IMR-90 (cell line): ENCODE measurements at regions not wholly inside any gene's neighbourhood (a gene's known extent, or its start where the extent isn't known, plus 50 kb on each side); places are given as distances from the start of the nearest gene placed in this dataset.

Source experiments
- ATAC-seq: fragments of 200-7000 bp; cut with Tn5 transposase; 2 replicates; pipeline ENCODE4 v1.9.1; 2020; ENCODE audit warnings: low read depth, mild to moderate bottlenecking, moderate library complexity
- BruUV-seq: library from RNA; stranded (reverse); fragments of 400-500 nt; replicated peaks from 2 replicates; lab custom pipeline; 2021; lab: Mats Ljungman, UMichigan
- CTCF ChIA-PET: fragments of 300-600 bp; formaldehyde crosslinking; extraction: SDS; loops from one replicate; lab custom pipeline; 2021; ENCODE audit warnings: antibody characterized with exemption; lab: Yijun Ruan, JAX
- POLR2A ChIA-PET: fragments of 300-600 bp; sonication (Branson Sonifier 250); formaldehyde crosslinking; loops from one replicate; lab custom pipeline; 2022; ENCODE audit warnings: antibody characterized with exemption; ENCODE audit not compliant: unreplicated experiment; lab: Charles Lee
- DNase-seq: peaks from one replicate; pipeline ENCODE4 v3.0.0; 2013
- H2AFZ ChIP-seq: replicated peaks from 2 replicates; pipeline ENCODE3; 2013; ENCODE audit warnings: low read length, mild to moderate bottlenecking; ENCODE audit not compliant: poor library complexity
- H2AK5ac ChIP-seq: 2 replicates; pipeline ENCODE4 v1.6.1; 2013; ENCODE audit warnings: low read depth, low read length, inconsistent platforms
- H2AK9ac ChIP-seq: replicated peaks from 2 replicates; pipeline ENCODE3; 2013; ENCODE audit warnings: mild to moderate bottlenecking, low read depth, low read length, moderate library complexity; ENCODE audit not compliant: poor library complexity
- H2BK120ac ChIP-seq: 2 replicates; pipeline ENCODE4 v1.6.1; 2013; ENCODE audit warnings: low read depth, low read length, inconsistent platforms
- H2BK15ac ChIP-seq: 3 replicates; pipeline ENCODE4 v1.6.1; 2013; ENCODE audit warnings: low read depth, low read length, inconsistent platforms
- H2BK20ac ChIP-seq: 2 replicates; pipeline ENCODE4 v1.6.1; 2013; ENCODE audit warnings: low read depth, mild to moderate bottlenecking, inconsistent platforms, low read length, moderate library complexity
- H2BK5ac ChIP-seq: 2 replicates; pipeline ENCODE4 v1.6.1; 2013; ENCODE audit warnings: mild to moderate bottlenecking, low read depth, low read length, inconsistent platforms; ENCODE audit not compliant: poor library complexity, severe bottlenecking
- H3K14ac ChIP-seq: replicated peaks from 2 replicates; pipeline ENCODE4 v1.6.1; 2013; ENCODE audit warnings: low read depth, low read length, inconsistent platforms
- H3K18ac ChIP-seq: 2 replicates; pipeline ENCODE4 v1.6.1; 2013; ENCODE audit warnings: low read depth, low read length, control low read depth
- H3K23ac ChIP-seq: 2 replicates; pipeline ENCODE4 v1.6.1; 2013; ENCODE audit warnings: low read depth, low read length, inconsistent platforms
- H3K27ac ChIP-seq: 2 replicates; pipeline ENCODE4 v1.5.1; 2013; ENCODE audit warnings: mild to moderate bottlenecking, control low read depth, low read length; ENCODE audit not compliant: insufficient read depth
- H3K27me3 ChIP-seq: 2 replicates; pipeline ENCODE4 v1.6.1; 2013; ENCODE audit warnings: low read length; ENCODE audit not compliant: control insufficient read depth, insufficient read depth
- H3K36me3 ChIP-seq: 2 replicates; pipeline ENCODE4 v1.6.1; 2013; ENCODE audit warnings: low read length, mixed read lengths; ENCODE audit not compliant: control insufficient read depth, insufficient read depth
- H3K4ac ChIP-seq: 2 replicates; pipeline ENCODE4 v1.6.1; 2013; ENCODE audit warnings: low read depth, low read length, inconsistent platforms
- H3K4me1 ChIP-seq: 2 replicates; pipeline ENCODE4 v1.6.1; 2013; ENCODE audit warnings: low read length, mixed read lengths; ENCODE audit not compliant: control insufficient read depth, insufficient read depth
- H3K4me2 ChIP-seq: 2 replicates; pipeline ENCODE4 v1.6.1; 2013; ENCODE audit warnings: low read depth, mild to moderate bottlenecking, control low read depth, low read length, moderate library complexity
- H3K4me3 ChIP-seq: 2 replicates; pipeline ENCODE4 v1.5.1; 2013; ENCODE audit warnings: low read depth, mild to moderate bottlenecking, control low read depth, low read length, moderate library complexity; ENCODE audit not compliant: insufficient read depth
- H3K56ac ChIP-seq: 2 replicates; pipeline ENCODE4 v1.6.1; 2013; ENCODE audit warnings: low read length, inconsistent platforms; ENCODE audit not compliant: insufficient read depth; ENCODE audit errors: extremely low read depth
- H3K79me1 ChIP-seq, 2 experiments: 2 replicates each; pipeline ENCODE4 v1.6.1; 2013; ENCODE audit warnings: low read length in 2 of 2, inconsistent platforms in 1 of 2, low read depth in 1 of 2
- H3K9ac ChIP-seq: 2 replicates; pipeline ENCODE4 v1.6.1; 2013; ENCODE audit warnings: low read depth, low read length, control low read depth
- H3K9me1 ChIP-seq: 2 replicates; pipeline ENCODE4 v1.6.1; 2013; ENCODE audit warnings: low read length, inconsistent platforms; ENCODE audit not compliant: insufficient read depth
- H3K9me3 ChIP-seq: 2 replicates; pipeline ENCODE4 v1.6.1; 2013; ENCODE audit warnings: low read length; ENCODE audit not compliant: control insufficient read depth, insufficient read depth
- H4K20me1 ChIP-seq: 2 replicates; pipeline ENCODE4 v1.6.1; 2013; ENCODE audit warnings: low read length, inconsistent platforms; ENCODE audit not compliant: insufficient read depth
- H4K5ac ChIP-seq: 2 replicates; pipeline ENCODE4 v1.6.1; 2013; ENCODE audit warnings: mild to moderate bottlenecking, low read depth, low read length, control low read depth
- H4K8ac ChIP-seq, 2 experiments: 2 replicates each; pipeline ENCODE4 v1.6.1; 2013; ENCODE audit warnings: low read depth in 2 of 2, low read length in 2 of 2, control low read depth in 1 of 2, inconsistent platforms in 1 of 2
- H4K91ac ChIP-seq: 2 replicates; pipeline ENCODE4 v1.6.1; 2013; ENCODE audit warnings: low read depth, low read length, inconsistent platforms; ENCODE audit not compliant: insufficient read depth
- BHLHE40 ChIP-seq: fragments of 150-350 bp; IDR thresholded peaks from 2 replicates; pipeline ENCODE4 v1.6.1; 2016; ENCODE audit warnings: mild to moderate bottlenecking, low read depth, low read length
- CHD1 ChIP-seq: IDR thresholded peaks from 2 replicates; pipeline ENCODE4 v1.6.1; 2012; ENCODE audit warnings: low read depth, low read length, improper control_type of control experiment
- CTCF ChIP-seq: conservative IDR thresholded peaks from 2 replicates; pipeline ENCODE4 v1.5.1; 2012; ENCODE audit warnings: mild to moderate bottlenecking, low read depth, low read length, improper control_type of control experiment
- ELK1 ChIP-seq: fragments of 150-350 bp; IDR thresholded peaks from 2 replicates; pipeline ENCODE4 v1.6.1; 2016; ENCODE audit warnings: low read depth, mild to moderate bottlenecking, low read length, moderate library complexity, borderline replicate concordance
- FOS ChIP-seq: fragments of 150-350 bp; IDR thresholded peaks from 2 replicates; pipeline ENCODE4 v1.6.1; 2016; ENCODE audit warnings: low read depth, low read length
- MXI1 ChIP-seq: IDR thresholded peaks from 2 replicates; pipeline ENCODE4 v1.6.1; 2012; ENCODE audit warnings: low read depth, mild to moderate bottlenecking, low read length, moderate library complexity, borderline replicate concordance
- POLR2A ChIP-seq: IDR thresholded peaks from 2 replicates; pipeline ENCODE4 v1.6.1; 2012; ENCODE audit warnings: mild to moderate bottlenecking, low read depth, low read length
- RAD21 ChIP-seq: IDR thresholded peaks from 2 replicates; pipeline ENCODE4 v1.6.1; 2012; ENCODE audit warnings: low read length, improper control_type of control experiment
- RCOR1 ChIP-seq: IDR thresholded peaks from 2 replicates; pipeline ENCODE4 v1.6.1; 2012; ENCODE audit warnings: mild to moderate bottlenecking, low read length, improper control_type of control experiment; ENCODE audit not compliant: insufficient replicate concordance
- RFX5 ChIP-seq: IDR thresholded peaks from 2 replicates; pipeline ENCODE4 v1.8.0; 2012; ENCODE audit warnings: low read depth, mild to moderate bottlenecking, low read length, moderate library complexity
- WGBS, 2 experiments: methylation state at CpG; one replicate each; pipeline versions ENCODE4 v1.1.5 to v1.1.7; 2013; ENCODE audit warnings: missing lambda C conversion rate in 2 of 2; ENCODE audit not compliant: insufficient read length in 1 of 2; ENCODE audit errors: extremely low coverage in 2 of 2; 5-methylcytosine and 5-hydroxymethylcytosine counted together
- dilution Hi-C: fragments of 300-500 bp; cut with HindIII; formaldehyde crosslinking; loops from one replicate; pipeline ENCODE4 v1.14.3; 2018; ENCODE audit warnings: low sequenced_read_pairs; ENCODE audit not compliant: unreplicated experiment
- in situ Hi-C: fragments of 300-500 bp; cut with MboI; formaldehyde crosslinking; loops from 3 replicates; pipeline ENCODE4 v1.14.3; 2019; ENCODE audit warnings: low sequenced_read_pairs, inconsistent platforms, mixed read lengths
- intact Hi-C: fragments of 100-400 bp; cut with micrococcal nuclease; formaldehyde crosslinking; loops from 2 replicates; pipeline ENCODE4 v1.10.0; 2022

GRCh38 chr4:160224049-160224448 lies 1121.2 kb downstream of the RAPGEF2 start:
- intact Hi-C loops (no loop called here), dilution Hi-C loops (no loop called here), in situ Hi-C loops (no loop called here)
- Histone ChIP-seq H3K4ac (no peak overlapping the region), H3K23ac (no peak overlapping the region), H3K79me1 (no peaks in the 10 kb centered on the region), H3K27ac (no peak overlapping the region), H4K20me1 (no peaks in the 10 kb centered on the region), H3K9me3 (peaks cover 21% of the 10 kb centered on the region), H3K36me3 (no peaks in the 10 kb centered on the region), H3K14ac (no peak overlapping the region), H4K5ac (no peak overlapping the region), H2BK15ac (no peak overlapping the region), H3K9ac (no peak overlapping the region), H2AK9ac (no peak overlapping the region), H3K27me3 (no peaks in the 10 kb centered on the region), H3K18ac (no peak overlapping the region), H3K4me2 (no peak overlapping the region), H3K4me3 (no peak overlapping the region), H2BK20ac (no peak overlapping the region), H4K91ac (no peak overlapping the region), H3K9me1 (no peaks in the 10 kb centered on the region), H2BK5ac (no peak overlapping the region), H3K4me1 (no peaks in the 10 kb centered on the region), H2BK120ac (no peak overlapping the region), H4K8ac (no peak overlapping the region), H2AK5ac (no peak overlapping the region), H2AFZ (no peak overlapping the region), H3K56ac (no peak overlapping the region)
- DNase-seq (no peak), ATAC-seq (no peak)
- CTCF ChIA-PET = no interaction called here
- POLR2A ChIA-PET = no interaction called here
- TF ChIP-seq RCOR1 (no peak), BHLHE40 (no peak), CHD1 (no peak), CTCF (no peak), RFX5 (no peak), RAD21 (no peak), FOS (no peak), MXI1 (no peak), ELK1 (no peak), POLR2A (no peak)
- WGBS, 2 experiments = 55% methylated on average over 2 of the region's 3 CpGs; no CpG with 5 or more reads in 1 of the 2 experiments
- BruUV-seq = no TSS peak
